ENCODE measurements at regions not wholly inside any gene's neighbourhood (a gene's known extent, or its start where the extent isn't known, plus 50 kb on each side); places are given as distances from the start of the nearest gene placed in this dataset.

GRCh38 chr1:29698626-29699025, 462.3 kb downstream of the PTPRU start:
- TF ChIP-seq CTCF (IDR thresholded peaks at IDR 0.05), result no peak
- no peak for TF ChIP-seq POLR2A (IDR thresholded peaks at IDR 0.05)
